Effector CD4-positive, alpha-beta T cell (primary cell): ENCODE measurements at regions not wholly inside any gene's neighbourhood (a gene's known extent, or its start where the extent isn't known, plus 50 kb on each side); places are given as distances from the start of the nearest gene placed in this dataset.

ENCODE experiments used
- DNase-seq: peaks from one replicate; pipeline ENCODE4 v3.0.0-alpha.2; 2020

GRCh38 chr3:106729481-106729880 lies 647.8 kb upstream of the CCDC54 start:
- DNase-seq, result no peak

- DNase-seq, result no peak
Measured at GRCh38 chr3:106731230-106731629, 646.0 kb upstream of the CCDC54 start.

GRCh38 chr3:106734712-106735111 lies 642.5 kb upstream of the CCDC54 start:
- DNase-seq, result no peak

- DNase-seq, result no peak
Measured at GRCh38 chr3:106737265-106737664, 640.0 kb upstream of the CCDC54 start.

GRCh38 chr3:106740116-106740515 lies 637.1 kb upstream of the CCDC54 start:
- DNase-seq, result no peak

GRCh38 chr3:106745344-106746168 lies 631.7 kb upstream of the CCDC54 start:
- no peak for DNase-seq

GRCh38 chr3:106746286-106746685 lies 631.0 kb upstream of the CCDC54 start:
- no peak for DNase-seq

- no peak for DNase-seq
Measured at GRCh38 chr3:106748472-106749262, 628.6 kb upstream of the CCDC54 start.

GRCh38 chr3:106750092-106750491 lies 627.1 kb upstream of the CCDC54 start:
- DNase-seq, result no peak

- no peak for DNase-seq
Measured at GRCh38 chr3:106755336-106755735, 621.9 kb upstream of the CCDC54 start.

GRCh38 chr3:106756901-106757300 lies 620.3 kb upstream of the CCDC54 start:
- no peak for DNase-seq

- no peak for DNase-seq
Measured at GRCh38 chr3:106758459-106758858, 618.8 kb upstream of the CCDC54 start.

GRCh38 chr3:106759731-106760130 lies 617.5 kb upstream of the CCDC54 start:
- no peak for DNase-seq

GRCh38 chr3:106765342-106765741 lies 611.9 kb upstream of the CCDC54 start:
- DNase-seq, result no peak

- DNase-seq, result no peak
Measured at GRCh38 chr3:106768941-106769480, 608.2 kb upstream of the CCDC54 start.

GRCh38 chr3:106773795-106774194 lies 603.4 kb upstream of the CCDC54 start:
- DNase-seq, result no peak

GRCh38 chr3:106783231-106783630 lies 594.0 kb upstream of the CCDC54 start:
- no peak for DNase-seq

- no peak for DNase-seq
Measured at GRCh38 chr3:106789276-106789675, 588.0 kb upstream of the CCDC54 start.

- DNase-seq, result no peak
Measured at GRCh38 chr3:106792716-106793115, 584.5 kb upstream of the CCDC54 start.

- no peak for DNase-seq
Measured at GRCh38 chr3:106794442-106794841, 582.8 kb upstream of the CCDC54 start.

- DNase-seq, result no peak
Measured at GRCh38 chr3:106795553-106795952, 581.7 kb upstream of the CCDC54 start.

- no peak for DNase-seq
Measured at GRCh38 chr3:106797461-106797860, 579.8 kb upstream of the CCDC54 start.

- DNase-seq, result no peak
Measured at GRCh38 chr3:106805625-106806024, 571.6 kb upstream of the CCDC54 start.

- DNase-seq, result no peak
Measured at GRCh38 chr3:106806964-106807363, 570.3 kb upstream of the CCDC54 start.
